Right cardiac atrium (tissue), 5 donors: ENCODE measurements at regions not wholly inside any gene's neighbourhood (a gene's known extent, or its start where the extent isn't known, plus 50 kb on each side); places are given as distances from the start of the nearest gene placed in this dataset.
"Not testable (repeated sequence)": the region's sequence is repeated elsewhere in the genome, so short reads cannot be mapped to it uniquely, and the experiment has no call there.

ENCODE experiments used
- ATAC-seq, 2 donors: fragments of 200-7000 bp; cut with Tn5 transposase; one replicate each; pipeline versions ENCODE4 v1.8.0 to v1.9.1; 2020; ENCODE audit warnings: moderate library complexity in 2 of 2, mild to moderate bottlenecking in 1 of 2
- DNase-seq, 3 donors: peaks; one replicate each; pipeline ENCODE4 v3.0.0-alpha.2; 2020
- H3K27ac ChIP-seq: one replicate; pipeline ENCODE4 v1.5.1; 2013; ENCODE audit warnings: mild to moderate bottlenecking, low read length, control low read depth, moderate library complexity
- H3K27me3 ChIP-seq: one replicate; pipeline ENCODE4 v1.6.1; 2013; ENCODE audit not compliant: control insufficient read depth, insufficient read depth
- H3K4me1 ChIP-seq: one replicate; pipeline ENCODE4 v1.6.1; 2013; ENCODE audit warnings: low read length; ENCODE audit not compliant: control insufficient read depth, insufficient read depth
- H3K4me3 ChIP-seq: one replicate; pipeline ENCODE4 v1.5.1; 2013; ENCODE audit warnings: low read length, control low read depth
- H3K9me3 ChIP-seq: one replicate; pipeline ENCODE4 v1.6.1; 2013; ENCODE audit warnings: low read length; ENCODE audit not compliant: control insufficient read depth
- WGBS: extraction: QIAGEN DNeasy Blood & Tissue Kit; methylation state at CpG from one replicate; pipeline ENCODE4 v1.1.7; 2013; 5-methylcytosine and 5-hydroxymethylcytosine counted together
- intact Hi-C, 4 donors: fragments of 100-400 bp; cut with DNase I; formaldehyde crosslinking; loops; one replicate each; pipeline versions ENCODE4 v1.11.0 to v1.14.0; 2022 to 2023
- donor health status: healthy with polysubstance abuse.
- donor health status: DM: no; HTN: yes; CAD: no.
- donor health status: DM: no; HTN: no; CAD: no.
- donor health status: DM: no; HTN: yes; CAD: no; lungs with severe emphysema.
- donor health status: DM: yes; HTN: yes; CAD: no.

DNA sequence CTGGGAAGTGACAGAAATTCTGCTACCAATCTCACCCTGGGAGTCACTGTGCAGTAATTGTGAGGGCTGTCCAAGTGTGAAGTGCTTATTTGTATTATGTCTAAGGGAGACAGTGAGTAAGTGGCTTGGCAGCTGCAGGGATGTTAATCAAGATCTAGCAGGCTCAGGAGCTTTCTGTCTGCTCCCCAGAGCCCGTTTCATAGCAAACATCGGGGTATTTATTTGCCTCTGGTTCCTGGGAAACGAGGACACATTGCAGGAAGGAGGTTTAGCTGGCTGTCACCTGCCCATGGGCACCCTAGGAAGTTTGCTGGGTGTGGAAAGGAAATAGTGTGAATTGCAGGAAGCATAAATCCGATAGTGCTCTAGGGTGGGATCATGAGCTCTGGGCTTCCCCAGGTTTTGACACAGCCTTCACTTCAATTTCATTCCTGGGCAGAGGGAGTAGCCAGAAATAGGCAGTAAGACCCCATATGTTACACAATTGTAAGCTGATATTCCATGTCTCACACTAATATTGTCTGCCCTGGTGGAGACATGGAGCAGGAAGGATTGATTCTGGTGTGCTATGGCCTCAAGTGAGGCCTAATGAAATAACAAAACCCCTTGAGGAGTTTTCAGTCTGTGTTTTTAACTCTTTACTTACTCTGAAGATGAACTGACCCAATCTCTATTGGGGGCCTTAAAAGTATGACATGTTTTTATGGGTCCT is 74.1 kb upstream of the MITF start:
- peak; percentile 91 to 96 for ATAC-seq
- intact Hi-C loops = loop anchor here in 3 of 4 donors (5.0 to 10.0 kb wide), 4 partner anchors 120 to 230 kb away; no protein-coding TSS in a partner anchor
- no peak overlapping the region for H3K4me3 ChIP-seq
- no peaks in the 10 kb centered on the region for H3K9me3 ChIP-seq
- no peaks in the 10 kb centered on the region for H3K4me1 ChIP-seq
- peak overlapping the region; percentile 25 for H3K27ac ChIP-seq
- DNase-seq = peak; percentile 35 to 60 (median 56)
- no peaks in the 10 kb centered on the region for H3K27me3 ChIP-seq
- WGBS = 14% methylated on average over 4 of the region's 4 CpGs

GRCh38 chr3:69660631-69661030 is 78.6 kb upstream of the MITF start:
- H3K9me3 ChIP-seq = no peaks in the 10 kb centered on the region
- intact Hi-C loops = loop anchor here in 3 of 4 donors (5.0 to 10.0 kb wide), 4 partner anchors 116 to 226 kb away; no protein-coding TSS in a partner anchor
- H3K27me3 ChIP-seq = no peaks in the 10 kb centered on the region
- H3K4me3 ChIP-seq = no peak overlapping the region
- WGBS = 90% methylated on average over 36 of the region's 36 CpGs
- DNase-seq (peak in 1 of 3 donors; percentile 49), ATAC-seq (no peak)
- H3K4me1 ChIP-seq = peaks cover 2% of the 10 kb centered on the region
- H3K27ac ChIP-seq = no peak overlapping the region

- no peak overlapping the region for H3K27ac ChIP-seq
- intact Hi-C loops = no loop called here
- H3K9me3 ChIP-seq = no peaks in the 10 kb centered on the region
- no peak for DNase-seq
- H3K4me3 ChIP-seq = no peak overlapping the region
- H3K4me1 ChIP-seq = peaks cover 2% of the 10 kb centered on the region
- no peak for ATAC-seq
- H3K27me3 ChIP-seq = no peaks in the 10 kb centered on the region
- 52% methylated on average over 9 of the region's 9 CpGs for WGBS
These were observed 79.9 kb upstream of the MITF start for GRCh38 chr3:69659180-69659910.

- intact Hi-C loops = no loop called here
- H3K27me3 ChIP-seq = no peaks in the 10 kb centered on the region
- no peaks in the 10 kb centered on the region for H3K9me3 ChIP-seq
- H3K4me3 ChIP-seq = no peak overlapping the region
- ATAC-seq (no peak), DNase-seq (no peak)
- 28% methylated on average over 4 of the region's 4 CpGs for WGBS
- H3K4me1 ChIP-seq = peaks cover 2% of the 10 kb centered on the region
- H3K27ac ChIP-seq = no peak overlapping the region
These were observed 80.6 kb upstream of the MITF start for GRCh38 chr3:69658514-69659140.

GRCh38 chr3:69657030-69657429 is 82.2 kb upstream of the MITF start:
- ATAC-seq, intact Hi-C loops, H3K4me3 ChIP-seq, H3K4me1 ChIP-seq, H3K9me3 ChIP-seq, H3K27ac ChIP-seq, H3K27me3 ChIP-seq, DNase-seq: not testable (repeated sequence)
- 96% methylated on average over 3 of the region's 3 CpGs for WGBS

GRCh38 chr3:69651765-69652164 is 87.5 kb upstream of the MITF start:
- no peak for DNase-seq
- no peak for ATAC-seq
- H3K4me1 ChIP-seq = peaks cover 2% of the 10 kb centered on the region
- no peak overlapping the region for H3K27ac ChIP-seq
- H3K27me3 ChIP-seq = no peaks in the 10 kb centered on the region
- no peak overlapping the region for H3K4me3 ChIP-seq
- H3K9me3 ChIP-seq = no peaks in the 10 kb centered on the region
- intact Hi-C loops = no loop called here
- 88% methylated on average over 3 of the region's 3 CpGs for WGBS

- no peaks in the 10 kb centered on the region for H3K9me3 ChIP-seq
- WGBS = 9% methylated on average over 1 of the region's 1 CpG
- no peak overlapping the region for H3K27ac ChIP-seq
- H3K4me1 ChIP-seq = no peaks in the 10 kb centered on the region
- H3K4me3 ChIP-seq = no peak overlapping the region
- ATAC-seq (peak in 1 of 2 donors; percentile 43), DNase-seq (no peak)
- intact Hi-C loops = no loop called here
- H3K27me3 ChIP-seq = no peaks in the 10 kb centered on the region
These were observed 89.2 kb upstream of the MITF start for GRCh38 chr3:69650066-69650419.

DNA sequence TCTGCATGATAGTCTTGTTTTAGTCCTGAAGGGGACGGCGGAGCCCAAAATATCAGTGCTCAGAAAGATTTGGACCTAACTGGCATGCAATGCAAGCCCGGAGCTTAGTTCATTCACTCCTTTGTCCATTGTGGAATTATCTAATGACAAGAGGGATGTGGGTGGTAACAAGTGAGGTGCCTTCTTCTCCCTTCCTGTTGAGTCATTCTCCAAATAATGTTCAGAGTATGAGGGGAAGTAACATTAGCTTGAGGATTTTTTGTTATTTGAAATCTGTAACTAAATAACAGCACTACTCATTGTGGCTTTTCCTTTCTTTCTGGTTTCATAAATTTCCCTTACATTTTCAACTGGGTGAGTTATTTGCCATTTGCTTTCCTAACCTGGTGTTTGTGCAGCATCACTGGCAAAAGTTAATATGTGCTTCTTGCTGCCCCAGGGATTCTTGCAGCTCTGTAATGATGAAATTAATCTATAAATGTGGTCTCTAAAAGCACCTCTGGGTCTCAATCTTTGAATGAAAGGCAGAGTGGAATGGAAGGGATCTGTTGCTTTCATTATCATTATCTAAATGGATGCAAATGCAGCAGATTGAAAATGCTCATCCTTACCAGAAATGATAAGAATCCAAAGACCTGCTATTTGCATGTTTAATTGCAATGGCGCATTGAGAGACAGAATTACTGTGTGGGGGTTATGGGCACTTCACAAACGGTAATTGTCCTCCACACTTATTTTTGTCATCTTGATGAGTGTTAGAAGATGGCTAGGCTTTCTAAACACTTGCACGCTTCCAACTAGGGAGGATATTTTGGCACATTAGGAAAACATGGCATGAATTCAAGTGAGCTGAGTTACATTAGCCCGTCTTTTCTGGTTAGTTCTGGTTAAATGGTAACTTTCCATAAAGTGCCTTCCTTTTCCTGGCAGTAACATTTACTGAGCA is 89.9 kb upstream of the MITF start:
- Histone ChIP-seq H3K27me3 (no peaks in the 10 kb centered on the region), H3K4me3 (no peak overlapping the region), H3K9me3 (no peaks in the 10 kb centered on the region), H3K27ac (no peak overlapping the region), H3K4me1 (no peaks in the 10 kb centered on the region)
- DNase-seq = no peak
- 20% methylated on average over 7 of the region's 7 CpGs for WGBS
- ATAC-seq = peak; percentile 84 to 86
- intact Hi-C loops = loop anchor here in 1 of 4 donors (10.0 kb wide), 1 partner anchor 95 kb away; no protein-coding TSS in a partner anchor

DNA sequence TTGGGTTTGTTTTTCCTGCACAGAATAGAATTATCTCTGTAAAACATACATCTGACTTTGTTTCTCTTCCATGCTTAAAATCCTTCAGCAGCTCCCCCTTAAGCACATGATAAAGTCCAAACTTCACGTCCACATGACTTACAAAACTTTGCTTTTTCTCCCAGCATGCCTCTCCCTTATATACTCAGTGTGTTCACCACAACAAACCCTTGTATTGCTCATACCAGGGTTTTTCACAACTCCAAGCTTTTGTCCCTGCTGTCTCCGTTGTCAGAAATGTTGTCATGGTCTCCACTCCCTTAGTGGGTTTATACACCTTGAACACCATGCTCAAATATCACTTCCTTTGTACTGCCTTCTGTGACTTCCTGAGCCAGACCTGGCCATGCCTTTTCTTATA is 91.1 kb upstream of the MITF start:
- whole genome bisulfite sequencing = 74% methylated on average over 2 of the region's 2 CpGs
- no peaks in the 10 kb centered on the region for H3K4me1 ChIP-seq
- H3K27ac ChIP-seq = no peak overlapping the region
- intact Hi-C loops = loop anchor here in 1 of 4 donors (10.0 kb wide), 1 partner anchor 93 kb away; no protein-coding TSS in a partner anchor
- DNase-seq (no peak), ATAC-seq (no peak)
- no peak overlapping the region for H3K4me3 ChIP-seq
- no peaks in the 10 kb centered on the region for H3K27me3 ChIP-seq
- no peaks in the 10 kb centered on the region for H3K9me3 ChIP-seq

GRCh38 chr3:69647511-69648110 is 91.7 kb upstream of the MITF start:
- H3K4me3 ChIP-seq = no peak overlapping the region
- H3K9me3 ChIP-seq = no peaks in the 10 kb centered on the region
- no peaks in the 10 kb centered on the region for H3K4me1 ChIP-seq
- H3K27me3 ChIP-seq = no peaks in the 10 kb centered on the region
- no peak overlapping the region for H3K27ac ChIP-seq
- 39% methylated on average over 3 of the region's 3 CpGs for WGBS
- intact Hi-C loops = loop anchor here in 1 of 4 donors (10.0 kb wide), 1 partner anchor 93 kb away; no protein-coding TSS in a partner anchor
- ATAC-seq (no peak), DNase-seq (no peak)
